GM12892 (cell line): ENCODE measurements at regions not wholly inside any gene's neighbourhood (a gene's known extent, or its start where the extent isn't known, plus 50 kb on each side); places are given as distances from the start of the nearest gene placed in this dataset.

Experiments
- POLR2A ChIP-seq: IDR thresholded peaks from 2 replicates; pipeline ENCODE4 v1.6.1; 2011; ENCODE audit warnings: low read depth, low read length, control low read depth
- POLR2AphosphoS5 ChIP-seq: IDR thresholded peaks from 2 replicates; pipeline ENCODE4 v1.6.1; 2011; ENCODE audit warnings: low read depth, low read length, control low read depth

- TF ChIP-seq POLR2AphosphoS5 (no peak), POLR2A (no peak)
Observed at GRCh38 chr20:20832715-20833114, 120.3 kb upstream of the RALGAPA2 start.
